ENCODE measurements at regions not wholly inside any gene's neighbourhood (a gene's known extent, or its start where the extent isn't known, plus 50 kb on each side); places are given as distances from the start of the nearest gene placed in this dataset.

DNA sequence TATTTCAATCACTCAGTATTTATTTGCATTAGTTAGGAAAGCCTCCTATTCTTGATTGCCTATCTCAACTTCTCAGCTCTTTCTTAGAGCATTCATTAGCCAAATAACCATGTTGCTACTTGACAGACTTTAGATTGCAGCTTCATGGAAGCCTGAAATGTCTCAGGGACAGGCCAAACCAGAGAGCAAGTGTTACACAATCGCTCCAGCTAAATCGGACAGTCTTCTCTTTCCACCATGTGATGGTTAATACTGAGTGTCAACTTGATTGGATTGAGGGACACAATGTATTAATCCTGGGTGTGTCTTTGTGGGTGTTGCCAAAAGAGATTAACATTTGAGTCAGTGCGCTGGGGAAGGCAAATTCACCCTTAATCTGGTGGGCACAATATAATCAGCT is 106.5 kb upstream of the DRD2 start:
- DNase-seq (ENCODE audit: low read depth in 2 of 2) = no peak

DNA sequence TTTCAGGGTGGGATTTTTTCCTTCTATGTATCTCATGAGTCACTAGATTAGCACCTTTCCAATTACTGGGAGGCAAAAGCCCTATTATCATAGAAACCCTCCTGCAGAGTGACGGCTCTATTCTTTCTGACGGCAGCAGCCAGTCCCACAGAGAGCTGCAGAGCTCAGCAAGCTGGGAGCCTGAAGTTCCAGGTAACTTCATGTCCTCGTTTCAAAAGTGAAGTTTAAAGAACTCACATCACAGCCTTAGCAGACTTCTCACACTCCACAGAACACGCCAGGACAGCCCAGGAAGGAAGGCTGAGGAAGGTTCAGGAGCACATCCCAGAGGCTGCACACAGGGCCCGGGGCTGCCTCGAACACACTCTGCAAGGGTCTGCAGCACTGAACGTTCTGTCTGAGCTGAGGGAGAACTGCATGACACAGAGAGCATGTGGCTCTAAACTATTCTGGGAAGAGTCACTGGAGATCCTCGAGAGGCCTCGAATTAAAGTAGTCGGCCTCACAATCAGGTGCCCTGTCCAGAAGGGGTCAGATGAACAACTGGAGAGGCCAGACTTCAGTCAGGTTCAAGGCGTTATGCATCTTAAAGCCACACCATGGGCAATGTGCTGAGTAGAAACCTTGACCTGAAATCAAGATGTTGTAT is 104.2 kb upstream of the DRD2 start:
- no peak for DNase-seq (ENCODE audit: low read depth in 2 of 2)

DNA sequence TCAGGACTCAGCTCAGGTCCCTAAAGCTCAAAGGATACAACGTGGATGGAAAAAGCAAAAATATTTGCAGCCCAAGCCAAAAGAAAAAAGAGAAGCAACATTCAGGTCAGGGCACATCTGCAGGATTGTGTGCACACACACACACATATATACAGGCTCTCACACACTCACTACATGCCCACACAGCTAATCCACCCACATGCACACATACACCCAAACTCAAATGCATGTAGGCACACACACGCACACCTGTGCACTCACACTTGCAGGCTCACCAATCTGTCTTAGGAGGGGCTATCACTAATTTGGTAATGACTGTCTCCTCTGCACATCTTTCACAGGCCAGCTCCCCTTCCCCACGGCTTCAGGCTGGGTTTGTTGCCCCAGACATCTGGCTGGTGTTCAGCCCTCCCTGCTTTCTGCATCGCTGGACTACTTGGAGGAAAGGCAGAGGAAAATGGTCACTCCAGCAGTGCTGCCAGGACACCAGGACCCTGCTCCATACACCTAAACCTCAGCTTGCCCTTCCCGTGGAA is 103.6 kb upstream of the DRD2 start:
- DNase-seq (ENCODE audit: low read depth in 2 of 2) = no peak

DNA sequence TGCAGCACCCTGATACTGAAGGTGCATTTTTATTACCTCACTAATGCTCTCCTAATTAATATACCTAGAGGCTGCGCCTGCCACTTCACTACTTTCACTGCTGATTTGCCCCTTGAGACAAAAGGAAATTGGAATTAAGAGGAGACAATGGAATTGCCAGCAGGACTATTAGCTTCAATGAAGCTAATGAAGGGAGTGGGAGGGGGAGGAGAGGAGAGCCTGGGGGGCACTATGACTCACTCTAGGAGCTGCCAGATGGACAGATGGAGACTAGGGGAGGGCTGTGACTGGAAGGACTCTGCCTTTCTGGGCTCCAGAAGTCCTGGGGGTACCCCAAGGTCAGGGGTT is 102.8 kb upstream of the DRD2 start:
- no peak for DNase-seq (ENCODE audit: low read depth in 2 of 2)

DNA sequence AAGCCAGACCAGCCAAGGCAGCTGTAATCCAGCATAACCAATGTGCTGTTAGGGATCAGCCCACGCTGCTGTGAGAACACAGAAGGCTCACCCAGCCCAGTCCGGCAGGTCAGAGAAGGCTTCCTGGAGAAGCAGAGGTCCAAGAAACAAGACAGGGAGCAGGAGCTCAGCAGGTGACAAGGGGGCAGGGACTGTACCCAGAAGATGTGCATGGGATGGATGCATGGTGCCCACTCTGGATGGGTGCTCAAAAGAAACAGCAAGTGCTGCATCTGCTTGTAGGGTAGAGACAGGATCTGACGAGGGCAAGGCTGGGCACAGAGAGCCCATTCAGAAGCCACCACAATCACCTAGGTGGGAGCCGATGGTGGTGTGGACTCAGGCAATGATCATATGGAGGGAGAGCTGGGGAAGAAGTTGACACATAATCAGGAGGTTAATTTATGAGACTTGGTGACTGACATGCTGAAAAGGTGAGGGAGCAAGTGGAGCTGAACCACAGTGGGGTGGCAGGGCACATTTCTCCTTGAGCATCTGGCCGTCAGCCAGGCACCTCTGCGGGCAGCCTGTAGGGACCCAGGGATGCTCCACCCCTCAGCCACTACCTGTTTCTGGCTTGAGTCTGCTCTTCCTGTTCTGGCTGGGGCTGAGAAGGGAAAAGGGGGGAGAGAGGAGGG is 102.3 kb upstream of the DRD2 start:
- no peak for DNase-seq (ENCODE audit: low read depth in 2 of 2)

DNA sequence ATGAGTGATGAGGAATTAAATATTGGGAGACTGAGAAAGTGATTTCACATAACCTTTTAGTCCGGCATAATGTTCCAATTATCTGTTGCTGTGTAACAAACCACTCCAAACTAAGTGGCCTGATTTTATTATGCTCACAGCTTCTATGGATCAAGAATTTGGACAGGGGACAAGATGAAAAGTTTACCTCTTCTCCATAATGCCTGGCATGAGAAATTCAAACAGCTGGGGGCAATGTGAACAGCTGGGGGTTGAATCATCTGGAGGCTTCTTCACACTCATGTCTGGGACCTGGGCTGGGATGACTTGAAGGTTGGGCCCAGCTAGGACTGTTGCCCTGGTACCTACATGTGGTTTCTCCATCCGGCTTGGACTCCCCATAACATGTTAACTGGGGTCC is 99.4 kb upstream of the DRD2 start:
- DNase-seq (ENCODE audit: low read depth in 2 of 2) = no peak

DNA sequence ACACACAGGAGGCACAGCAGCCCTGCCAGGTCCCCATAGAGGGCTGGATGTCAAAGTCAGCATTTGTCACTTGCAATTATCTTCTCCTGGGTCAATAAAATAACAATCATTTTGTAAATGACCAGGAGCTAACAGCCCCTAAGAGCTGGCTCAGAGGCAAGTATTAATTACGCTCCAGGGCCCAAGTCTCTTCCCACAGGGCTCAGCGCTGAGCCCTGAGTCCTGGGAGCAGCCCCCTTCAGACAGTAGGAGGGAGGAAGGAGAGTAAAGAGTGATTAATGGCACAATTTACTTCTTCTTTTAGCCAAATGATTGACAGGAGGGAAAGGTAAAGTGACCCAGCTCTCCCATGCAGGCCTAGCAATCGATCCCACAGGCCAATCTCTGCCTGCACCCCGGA is 99.0 kb upstream of the DRD2 start:
- DNase-seq (ENCODE audit: low read depth in 2 of 2) = no peak

DNA sequence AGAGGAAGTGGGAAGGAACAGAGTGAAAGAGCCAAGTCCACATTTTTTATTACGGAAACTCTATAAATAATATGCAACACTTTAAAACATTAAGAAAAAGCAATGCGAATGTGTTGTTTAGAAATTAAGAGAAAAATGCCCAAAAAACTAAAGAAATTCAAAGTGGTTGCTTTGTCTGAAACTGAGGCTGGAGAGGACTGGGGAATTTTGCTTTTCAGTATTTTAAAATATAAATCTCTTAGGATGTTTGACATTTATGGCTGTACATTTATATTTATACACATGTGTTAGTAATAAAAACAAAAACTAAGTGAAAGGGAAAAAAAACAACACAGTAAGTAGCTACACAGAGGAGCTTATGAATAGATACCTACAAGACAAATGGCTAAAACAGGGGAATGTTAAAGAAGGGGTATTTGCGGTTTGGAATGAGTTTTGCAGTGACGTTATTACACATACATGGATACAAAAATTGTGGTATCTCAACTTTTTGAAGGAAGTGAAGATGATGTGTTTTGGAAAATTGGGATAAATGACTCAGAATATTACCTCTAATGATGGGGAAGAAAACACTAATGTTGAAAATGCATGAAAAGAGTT is 97.0 kb upstream of the DRD2 start:
- peak; percentile 69 to 70 for DNase-seq (ENCODE audit: low read depth in 2 of 2)

DNA sequence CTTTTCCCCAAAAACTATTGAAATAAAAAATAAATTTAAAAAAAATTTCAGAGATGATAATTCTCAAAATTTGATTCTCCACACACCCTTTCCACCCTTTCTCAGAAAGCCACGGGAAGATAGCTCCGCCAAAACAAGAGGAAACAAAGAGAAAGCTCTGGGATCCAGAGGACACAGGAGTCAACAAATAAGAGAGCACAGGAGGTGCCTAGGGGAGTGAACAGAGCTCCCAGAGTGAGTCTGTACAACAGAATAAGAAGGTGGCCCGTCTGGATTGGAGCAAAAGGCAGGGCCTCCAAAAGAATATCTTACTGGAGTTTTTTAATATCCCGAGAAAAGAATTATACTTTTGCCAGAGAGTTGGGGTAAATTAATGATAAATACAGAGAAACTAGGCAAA is 96.3 kb upstream of the DRD2 start:
- no peak for DNase-seq (ENCODE audit: low read depth in 2 of 2)

DNA sequence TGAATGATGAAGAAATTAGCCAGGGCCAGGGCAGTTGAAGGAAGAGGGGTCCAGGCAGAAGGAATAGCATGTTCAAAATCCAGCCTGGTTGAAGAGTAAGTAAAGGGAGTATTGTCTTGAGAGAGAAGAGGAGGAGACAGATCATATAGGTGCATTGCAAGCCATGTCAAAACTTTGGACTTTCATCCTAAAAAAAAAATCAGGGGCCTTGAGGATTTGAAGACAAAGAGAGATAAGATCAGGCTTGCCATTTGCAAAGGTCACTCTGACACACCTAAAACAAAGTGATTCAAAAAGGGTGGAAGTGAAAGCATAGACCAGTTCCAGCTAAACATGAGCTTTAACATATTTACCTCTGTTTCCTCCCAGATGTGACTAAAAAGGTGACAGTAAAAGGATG is 95.7 kb upstream of the DRD2 start:
- DNase-seq (ENCODE audit: low read depth in 2 of 2) = no peak

DNA sequence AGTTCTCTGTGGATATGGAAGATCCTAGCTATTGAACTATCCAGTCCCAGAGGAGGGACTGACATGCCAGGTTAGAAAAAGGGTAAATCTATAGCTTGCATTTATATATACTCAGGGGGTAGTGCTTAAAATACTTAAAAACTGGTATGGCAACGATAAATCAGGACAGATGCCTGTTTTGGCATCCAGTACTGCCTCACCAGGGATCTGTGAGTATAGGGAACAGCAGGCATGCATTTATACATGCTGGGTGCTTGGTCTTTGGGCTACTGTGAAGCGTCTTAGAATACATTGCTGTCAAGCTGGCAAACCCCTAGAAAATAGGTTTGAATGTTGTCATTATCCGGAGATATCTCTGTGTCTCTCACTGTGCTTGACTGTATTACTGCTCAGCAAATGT is 94.2 kb upstream of the DRD2 start:
- DNase-seq (ENCODE audit: low read depth in 2 of 2) = no peak

DNA sequence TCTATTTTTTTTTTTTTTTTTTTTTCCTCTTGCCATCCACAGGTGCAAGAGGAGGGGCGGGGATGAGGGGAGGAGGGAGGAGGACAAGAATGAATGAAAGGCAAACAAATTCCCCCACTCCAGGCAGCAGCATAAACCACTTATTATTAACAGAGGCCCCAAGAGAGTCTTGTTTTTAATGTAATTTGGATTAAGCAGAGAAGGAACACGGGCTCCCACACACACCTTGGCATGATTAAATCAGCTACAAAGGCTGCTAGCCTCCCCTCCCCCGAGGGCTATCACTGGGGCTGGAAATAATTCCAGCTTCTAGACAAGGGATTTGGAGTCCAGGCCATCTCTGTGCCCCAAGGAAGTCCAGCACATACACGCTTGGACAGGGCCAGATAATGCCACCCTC is 93.4 kb upstream of the DRD2 start:
- no peak for DNase-seq (ENCODE audit: low read depth in 2 of 2)

DNA sequence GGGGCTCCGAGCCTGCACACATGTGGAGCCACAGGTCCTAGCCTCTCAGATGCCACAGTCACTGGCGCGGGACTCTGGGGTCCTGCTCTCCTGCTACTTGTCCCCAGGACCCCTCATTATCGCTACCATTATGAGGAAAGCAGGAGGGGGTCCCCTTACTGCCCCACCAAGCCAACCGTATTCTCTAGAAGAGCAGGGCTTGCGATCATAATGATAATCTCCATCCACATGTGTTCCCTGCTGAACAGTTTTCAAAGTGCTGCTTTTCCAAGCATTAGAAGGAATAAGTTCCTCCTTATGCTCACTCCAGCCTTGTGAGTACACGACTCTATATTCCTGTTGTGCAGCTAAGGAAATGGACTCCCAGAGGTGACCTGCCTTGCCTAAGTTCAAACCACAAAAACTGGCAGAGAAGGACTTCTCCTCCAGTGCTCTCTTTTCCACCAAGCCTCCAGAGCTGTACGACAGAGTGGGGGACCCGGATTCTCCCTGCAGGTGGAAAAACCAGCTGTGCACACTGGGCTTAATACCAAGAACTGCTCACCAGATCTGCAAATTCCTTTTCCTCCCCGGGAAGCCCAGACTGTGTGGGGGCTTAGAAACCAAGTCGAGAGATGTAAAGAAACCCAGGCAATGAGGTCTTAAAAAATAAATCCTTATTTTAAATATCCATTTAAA is 92.8 kb upstream of the DRD2 start:
- DNase-seq (ENCODE audit: low read depth in 2 of 2) = no peak

DNA sequence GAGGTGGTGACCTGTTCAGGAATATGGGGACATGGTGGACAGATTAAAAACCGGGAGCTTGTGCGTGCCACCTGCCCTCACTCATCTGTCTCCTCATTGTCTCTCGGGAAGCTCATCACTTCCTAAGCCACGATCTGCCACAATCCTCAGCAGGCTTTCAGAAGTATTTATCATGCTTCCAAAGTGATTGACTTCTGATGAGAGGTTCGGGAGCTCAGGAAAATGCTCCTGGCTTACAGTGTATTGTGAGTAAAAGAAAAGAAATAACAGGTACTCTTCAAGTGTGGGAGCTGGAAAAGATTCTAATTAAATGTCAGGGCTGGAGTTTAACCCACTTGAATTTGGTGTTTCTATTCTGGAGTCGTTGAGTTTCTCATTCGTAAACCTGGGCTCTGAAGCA is 91.9 kb upstream of the DRD2 start:
- DNase-seq (ENCODE audit: low read depth in 2 of 2) = no peak

DNA sequence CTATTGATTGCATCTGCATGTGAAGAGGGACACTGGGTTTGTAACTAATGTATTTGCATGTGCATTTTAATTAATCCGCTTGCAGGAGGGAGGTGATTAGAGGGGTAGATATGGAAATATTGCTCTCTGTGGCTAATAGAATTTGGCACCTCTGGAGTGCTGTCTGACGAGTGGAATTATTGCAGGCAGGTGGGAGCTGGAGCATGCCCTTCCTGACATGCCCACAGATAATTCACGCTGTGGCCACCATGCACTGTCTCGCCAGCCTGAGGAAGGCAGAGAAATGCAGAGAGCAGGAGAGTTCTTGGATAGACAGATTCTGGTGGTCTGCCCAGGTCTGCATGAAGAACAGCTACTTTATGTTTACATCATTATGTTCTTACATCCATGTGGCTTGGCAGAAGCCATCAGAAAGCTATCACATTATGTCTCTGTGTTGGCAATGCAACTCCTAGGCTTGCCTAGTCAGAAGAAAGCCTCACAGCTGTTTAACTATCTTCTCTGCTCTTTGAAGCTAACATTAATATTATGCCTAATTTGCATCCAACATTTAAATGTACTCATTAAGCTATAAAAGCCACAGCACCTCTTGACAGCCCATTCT is 89.4 kb upstream of the DRD2 start:
- no peak for DNase-seq (ENCODE audit: low read depth in 2 of 2)

DNA sequence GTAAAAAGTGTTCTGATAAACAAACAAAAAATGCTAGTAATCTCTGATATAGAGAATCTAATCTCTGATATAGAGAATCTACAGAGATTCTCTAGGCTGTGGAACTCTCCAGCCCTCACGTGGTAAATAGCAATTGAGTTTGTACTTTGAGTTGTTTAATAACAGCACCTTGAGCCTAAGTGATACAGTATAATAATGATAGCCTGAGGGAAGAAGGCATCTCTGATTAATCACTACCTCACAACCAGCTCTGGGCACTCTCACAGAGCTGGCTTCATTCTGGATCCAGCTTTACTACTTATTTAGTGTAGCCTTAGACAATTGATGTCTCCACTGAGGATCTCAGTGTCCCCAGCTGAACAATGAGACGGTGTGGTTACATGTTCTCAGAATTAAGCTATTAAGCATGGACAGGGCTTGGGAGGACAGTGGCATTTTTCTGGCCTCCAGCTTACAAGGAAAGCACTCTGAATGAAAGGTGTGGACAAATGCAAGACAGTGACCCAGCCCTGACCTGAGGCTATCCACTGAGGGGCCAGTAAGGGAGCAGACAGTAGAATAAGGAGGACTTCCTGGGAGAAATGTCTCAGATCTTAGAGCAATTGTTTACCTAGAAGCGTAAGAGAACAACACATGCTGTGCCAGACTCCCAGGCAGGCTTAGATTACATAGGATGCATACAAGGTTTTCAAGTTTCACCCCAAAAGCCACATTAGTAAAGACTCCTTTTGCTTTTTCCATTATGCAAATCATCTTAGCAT is 88.7 kb upstream of the DRD2 start:
- no peak for DNase-seq (ENCODE audit: low read depth in 2 of 2)

DNA sequence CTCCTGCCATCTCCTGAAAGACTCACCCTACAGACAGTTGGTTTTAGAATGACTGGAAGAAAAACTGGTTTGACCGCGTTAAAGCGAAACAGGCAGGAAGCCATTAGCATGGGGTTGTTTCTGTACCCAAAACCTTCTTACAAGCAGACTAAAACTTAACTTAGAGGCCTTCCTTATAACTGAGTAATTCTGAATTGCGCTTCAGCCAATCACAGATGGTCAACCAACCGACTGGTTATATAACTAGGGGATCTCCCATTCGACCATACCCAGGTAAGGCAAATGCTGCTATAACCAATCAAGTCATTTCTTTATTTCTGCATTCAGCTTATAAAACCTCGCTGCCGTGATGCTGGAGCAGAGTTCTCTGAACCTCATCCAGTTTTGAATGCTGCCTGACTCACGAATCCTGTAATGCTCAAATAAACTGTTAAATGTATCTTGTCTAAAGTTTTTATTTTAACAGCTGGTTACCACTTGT is 87.8 kb upstream of the DRD2 start:
- no peak for DNase-seq (ENCODE audit: low read depth in 2 of 2)

DNA sequence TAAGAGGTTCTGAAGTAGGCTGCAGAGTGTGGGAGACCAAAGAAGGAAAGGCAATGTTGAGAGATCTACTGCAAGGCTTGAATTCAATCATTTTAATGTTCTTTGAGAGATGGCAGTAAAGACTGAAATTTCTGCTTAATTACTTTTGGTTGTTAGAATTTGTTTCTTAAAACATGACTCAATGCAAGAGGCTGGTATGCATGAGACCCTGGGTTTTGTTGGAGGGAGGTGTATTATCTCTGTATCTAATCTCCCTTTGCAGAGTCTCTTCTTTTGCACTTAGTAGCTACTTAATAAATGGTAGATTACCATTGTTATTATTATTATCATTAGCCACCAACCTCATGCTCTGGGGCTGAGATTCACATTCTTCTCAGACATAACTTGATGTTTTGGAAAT is 87.4 kb upstream of the DRD2 start:
- no peak for DNase-seq (ENCODE audit: low read depth in 2 of 2)

DNA sequence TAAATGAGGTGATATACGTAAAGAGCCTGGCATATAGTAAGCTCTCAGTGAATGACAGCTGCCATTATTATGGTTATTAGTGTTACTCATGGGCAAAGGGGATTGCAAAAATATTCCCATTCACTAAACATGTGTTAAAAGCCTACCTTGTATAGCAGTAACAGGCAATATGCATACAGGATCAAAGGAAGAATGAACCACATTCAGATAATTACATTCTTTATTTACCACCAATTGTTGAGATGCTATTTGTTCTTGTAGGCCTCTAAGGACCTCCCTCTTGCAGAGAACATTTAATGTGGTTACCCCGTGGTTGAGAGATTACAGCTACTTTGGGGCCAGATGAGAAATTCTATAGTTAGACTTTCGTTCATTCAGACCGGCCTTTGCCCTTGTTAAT is 82.7 kb upstream of the DRD2 start:
- no peak for DNase-seq (ENCODE audit: low read depth in 2 of 2)

DNA sequence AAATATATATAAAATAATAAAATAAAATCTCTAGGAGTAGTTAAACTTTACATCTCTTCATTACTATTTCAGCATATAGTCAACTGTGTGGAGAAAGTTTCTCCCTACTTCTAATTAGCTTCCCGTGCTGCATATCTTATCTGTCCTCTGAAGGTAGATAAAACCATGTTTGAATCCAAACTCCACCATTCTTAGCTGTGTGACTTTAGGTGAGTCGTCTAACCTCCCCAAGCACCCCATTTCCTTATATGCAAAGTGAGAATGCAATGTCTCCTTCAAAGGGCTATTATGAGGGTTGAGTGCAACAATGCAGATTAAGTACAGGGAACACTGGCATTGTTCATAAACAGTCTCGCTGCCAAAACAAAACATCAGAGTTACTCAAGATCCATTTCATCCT is 80.8 kb upstream of the DRD2 start:
- DNase-seq (ENCODE audit: low read depth in 2 of 2) = no peak

DNA sequence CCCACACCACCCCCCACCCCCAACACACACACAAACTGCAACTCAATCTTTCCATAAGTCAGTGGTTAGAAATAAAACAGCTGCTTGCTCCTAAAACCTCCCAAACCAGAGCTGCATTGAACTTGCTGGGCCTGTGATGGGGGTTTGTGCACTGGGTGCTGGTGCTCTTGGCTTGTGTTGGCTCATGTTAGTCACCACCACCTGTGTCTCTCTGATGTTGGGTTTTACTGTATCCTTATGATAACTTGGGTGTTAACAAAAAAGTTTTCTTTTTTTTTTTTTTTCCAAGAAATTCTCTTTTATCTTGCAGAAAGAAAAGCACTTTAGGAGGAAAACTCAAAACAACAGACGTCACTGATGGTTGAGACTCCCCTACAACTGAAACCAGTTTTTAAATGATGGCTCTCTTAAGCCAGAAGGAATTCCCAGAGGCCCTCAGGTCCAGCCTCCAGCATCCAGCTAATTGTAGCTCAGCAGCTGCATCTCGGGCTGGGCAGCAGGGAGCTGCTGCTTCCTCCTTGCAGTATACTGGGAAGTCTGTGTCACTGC is 79.9 kb upstream of the DRD2 start:
- DNase-seq (ENCODE audit: low read depth in 2 of 2) = no peak

Measured in fibroblast of skin of left quadriceps (primary cell).